Coronary artery (tissue), 2 donors: ENCODE measurements at regions not wholly inside any gene's neighbourhood (a gene's known extent, or its start where the extent isn't known, plus 50 kb on each side); places are given as distances from the start of the nearest gene placed in this dataset.
A peak's percentile ranks its signal among the peaks of the same experiment; 100 is the strongest.

ENCODE experiments used
- DNase-seq: peaks from one replicate; pipeline ENCODE4 v3.0.0-alpha.2; 2017; ENCODE audit warnings: low spot score
- H3K27ac ChIP-seq, 2 donors: fragments of 200-600 bp; sonication (generic); one replicate each; pipeline ENCODE4 v1.5.1; 2016 to 2019
- H3K4me3 ChIP-seq: fragments of 200-600 bp; sonication (generic); 2 replicates; pipeline ENCODE4 v1.5.1; 2016; ENCODE audit warnings: mild to moderate bottlenecking, moderate library complexity
- TF ChIP-seq, protein P1 (sequence below): fragments of 200-600 bp; sonication (generic); IDR thresholded peaks from one replicate; pipeline ENCODE4 v1.5.1; 2019; ENCODE audit warnings: antibody characterized with exemption

DNA sequence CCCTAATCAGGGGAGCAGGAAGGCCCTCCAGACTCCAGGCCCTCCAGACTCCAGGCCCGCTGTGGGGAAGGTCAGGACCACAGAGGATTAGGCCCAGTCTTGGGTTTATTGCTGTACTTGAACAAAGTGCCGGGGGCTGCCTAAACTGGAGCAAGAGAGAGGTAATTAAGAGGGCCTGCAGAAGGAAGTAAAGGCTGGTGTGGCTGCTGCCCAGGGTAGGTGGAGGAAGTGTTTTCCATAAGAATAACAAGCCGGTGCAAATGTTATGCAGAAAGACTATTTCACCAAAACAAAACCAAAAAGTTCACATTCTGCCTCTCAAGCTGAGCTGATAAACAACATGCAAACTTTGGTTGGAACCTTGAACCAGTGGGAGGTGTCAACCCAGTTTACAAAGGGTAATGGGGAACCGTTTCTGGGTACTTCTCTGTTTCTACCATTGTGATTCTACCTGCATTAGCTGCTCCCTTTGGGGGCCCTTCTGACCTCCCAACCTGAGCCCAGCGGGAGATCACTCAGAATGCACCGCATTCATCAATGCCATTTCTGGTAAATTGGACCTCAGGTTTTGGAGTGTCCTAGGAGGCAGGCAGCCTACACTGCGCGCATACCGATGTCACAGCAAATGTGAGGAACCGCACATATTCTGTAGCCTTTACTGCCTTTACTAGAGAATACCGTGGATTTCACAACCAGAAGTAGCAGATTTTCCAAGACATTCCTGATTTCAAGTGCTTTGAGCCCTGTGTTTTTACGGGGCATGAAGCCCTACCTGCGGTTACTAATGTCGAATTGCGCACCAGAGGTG, 59.7 kb upstream of the BCOR start:
- H3K4me3 ChIP-seq, result peak overlapping the region; percentile 72
- peak overlapping the region; percentile 59 to 83 for H3K27ac ChIP-seq
- TF ChIP-seq, protein P1, sequence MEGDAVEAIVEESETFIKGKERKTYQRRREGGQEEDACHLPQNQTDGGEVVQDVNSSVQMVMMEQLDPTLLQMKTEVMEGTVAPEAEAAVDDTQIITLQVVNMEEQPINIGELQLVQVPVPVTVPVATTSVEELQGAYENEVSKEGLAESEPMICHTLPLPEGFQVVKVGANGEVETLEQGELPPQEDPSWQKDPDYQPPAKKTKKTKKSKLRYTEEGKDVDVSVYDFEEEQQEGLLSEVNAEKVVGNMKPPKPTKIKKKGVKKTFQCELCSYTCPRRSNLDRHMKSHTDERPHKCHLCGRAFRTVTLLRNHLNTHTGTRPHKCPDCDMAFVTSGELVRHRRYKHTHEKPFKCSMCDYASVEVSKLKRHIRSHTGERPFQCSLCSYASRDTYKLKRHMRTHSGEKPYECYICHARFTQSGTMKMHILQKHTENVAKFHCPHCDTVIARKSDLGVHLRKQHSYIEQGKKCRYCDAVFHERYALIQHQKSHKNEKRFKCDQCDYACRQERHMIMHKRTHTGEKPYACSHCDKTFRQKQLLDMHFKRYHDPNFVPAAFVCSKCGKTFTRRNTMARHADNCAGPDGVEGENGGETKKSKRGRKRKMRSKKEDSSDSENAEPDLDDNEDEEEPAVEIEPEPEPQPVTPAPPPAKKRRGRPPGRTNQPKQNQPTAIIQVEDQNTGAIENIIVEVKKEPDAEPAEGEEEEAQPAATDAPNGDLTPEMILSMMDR, result no peak
- no peak for DNase-seq

DNA sequence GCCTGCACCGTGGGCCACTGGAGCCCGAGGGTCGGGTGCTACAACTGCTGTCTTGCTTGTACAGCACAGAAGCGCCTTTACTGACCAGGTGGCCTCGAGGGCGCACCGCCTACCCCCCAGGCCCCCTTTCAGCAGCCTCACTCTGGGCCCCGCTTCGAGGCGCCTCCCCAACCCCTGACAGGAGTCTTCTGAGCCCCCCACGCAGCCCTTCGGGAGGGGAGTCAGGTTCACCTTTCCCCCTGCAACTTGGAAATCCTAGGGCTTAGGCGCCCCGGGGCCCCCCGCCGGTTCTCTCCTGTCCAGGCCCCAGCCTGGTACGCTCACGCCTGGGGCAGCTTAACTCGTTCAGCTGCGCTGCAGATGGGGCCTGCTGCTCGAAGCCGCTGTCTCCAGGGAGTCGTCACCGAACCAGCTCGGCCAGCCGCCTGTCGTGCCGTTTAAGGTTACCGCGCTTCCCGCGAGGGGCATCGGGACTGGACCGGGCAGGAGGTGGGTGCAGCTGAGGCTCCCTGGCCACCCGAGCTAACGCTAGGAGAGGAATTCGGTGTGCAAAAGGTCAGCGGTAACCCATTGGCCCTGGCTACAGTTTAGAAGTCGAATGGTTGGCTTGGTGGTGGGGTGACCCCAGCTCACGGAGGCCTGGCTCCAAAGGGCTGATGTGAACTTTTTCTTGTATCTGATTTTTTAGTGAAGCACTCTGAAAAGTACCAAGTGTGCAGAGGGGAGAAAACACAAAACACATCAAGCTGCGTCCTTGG, 58.9 kb upstream of the BCOR start:
- H3K27ac ChIP-seq, result no peak overlapping the region
- no peak overlapping the region for H3K4me3 ChIP-seq
- TF ChIP-seq, protein P1, result no peak
- DNase-seq, result no peak

DNA sequence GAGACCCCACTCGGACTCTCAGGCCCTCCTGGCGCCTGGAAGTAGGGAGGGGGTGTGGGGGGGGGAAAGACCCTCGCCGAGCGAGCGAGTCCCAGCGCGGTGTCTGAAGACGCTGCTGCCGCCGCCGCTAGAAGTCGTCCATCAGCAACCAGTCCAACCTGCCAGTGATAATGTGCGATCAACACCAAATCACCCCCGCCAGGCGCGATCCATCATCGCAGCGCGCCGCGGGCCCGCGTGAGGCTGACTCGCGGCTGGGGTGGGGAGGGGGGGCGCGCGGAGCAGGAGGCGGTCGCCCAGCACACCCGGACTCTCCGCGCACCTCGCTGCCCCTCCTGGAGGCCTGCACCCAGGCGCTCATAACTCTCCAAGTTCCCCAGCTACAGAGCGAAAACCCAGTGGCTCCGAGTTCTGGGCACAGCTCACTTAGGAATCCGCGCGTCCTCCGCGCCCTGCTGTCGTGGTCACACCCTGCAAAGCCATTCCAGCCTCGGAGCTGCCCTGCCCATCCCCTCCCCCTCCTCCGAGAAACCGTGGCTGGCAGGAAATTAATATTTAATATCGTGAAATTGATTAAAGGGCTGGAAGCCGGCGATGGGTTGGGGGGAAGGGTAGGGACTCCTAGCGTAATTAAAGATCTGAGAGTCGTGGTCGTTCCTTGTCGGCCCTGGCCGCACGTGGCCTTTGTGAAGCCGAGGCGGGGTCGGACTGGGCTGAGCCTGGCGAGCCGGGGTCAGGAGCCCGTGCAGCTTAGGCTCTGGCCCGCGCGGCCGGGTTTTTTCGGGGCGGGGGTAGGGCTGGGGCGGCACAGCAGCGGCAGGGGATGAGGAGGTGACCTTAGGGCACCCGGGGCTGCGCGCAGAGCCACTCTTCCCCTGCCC, 58.1 kb upstream of the BCOR start:
- DNase-seq, result no peak
- H3K27ac ChIP-seq, result peak overlapping the region; percentile 5 to 85
- TF ChIP-seq, protein P1, result no peak
- peak overlapping the region; percentile 69 for H3K4me3 ChIP-seq

DNA sequence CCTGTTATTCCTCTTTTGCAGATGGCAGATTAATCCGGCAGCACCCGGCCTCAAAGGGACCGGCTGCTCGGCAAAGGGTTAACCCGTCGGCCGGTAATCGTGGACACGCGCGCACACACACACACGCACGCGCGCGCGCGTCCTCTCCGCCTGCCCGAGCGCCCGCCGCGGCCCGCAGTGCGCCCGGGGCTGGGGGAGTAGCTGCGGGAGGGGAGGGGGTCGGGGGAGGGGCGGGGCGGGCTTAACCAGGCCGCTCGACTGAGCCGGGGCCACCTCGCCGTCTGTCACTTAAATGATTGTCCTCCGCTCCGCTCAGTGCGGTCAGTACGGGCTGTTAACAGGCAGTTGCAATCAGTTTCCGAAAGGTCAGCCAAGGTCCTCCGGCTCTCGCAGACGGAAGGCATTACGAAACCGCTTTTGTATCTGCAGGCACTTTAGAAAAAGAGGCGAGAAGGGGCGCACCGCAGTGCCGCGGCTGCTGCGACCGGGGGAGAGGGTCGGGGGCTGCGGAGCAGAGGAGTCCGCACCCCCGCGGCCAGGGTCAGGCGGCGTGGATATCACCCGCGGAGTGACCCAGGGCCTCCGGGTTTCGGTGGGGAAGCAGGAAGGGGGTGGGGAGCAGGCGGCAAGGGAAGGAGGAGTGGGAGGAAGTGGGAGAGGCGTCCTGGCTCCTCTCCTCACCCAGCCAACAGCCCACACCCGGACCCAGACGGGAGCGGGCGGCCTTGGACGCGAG, 57.3 kb upstream of the BCOR start:
- TF ChIP-seq, protein P1, result no peak
- Histone ChIP-seq H3K4me3 (peak overlapping the region; percentile 69), H3K27ac (peak overlapping the region; percentile 5 to 85)
- DNase-seq, result no peak

GRCh38 chrX:40154250-40154852, 56.6 kb upstream of the BCOR start:
- peak overlapping the region; percentile 69 for H3K4me3 ChIP-seq
- peak overlapping the region; percentile 5 to 85 for H3K27ac ChIP-seq
- DNase-seq, result no peak

More at GRCh38 chrX:40154250-40154852, 56.6 kb upstream of the BCOR start:
- TF ChIP-seq, protein P1, result no peak
